HCT116 (cell line): ENCODE measurements at regions not wholly inside any gene's neighbourhood (a gene's known extent, or its start where the extent isn't known, plus 50 kb on each side); places are given as distances from the start of the nearest gene placed in this dataset.

ENCODE experiments used
- ATAC-seq: fragments of 200-7000 bp; cut with Tn5 transposase; 2 replicates; pipeline ENCODE4 v1.9.1; 2020; ENCODE audit warnings: mild to moderate bottlenecking, moderate library complexity
- BruUV-seq: library from RNA; stranded (reverse); fragments of 400-500 nt; replicated peaks from 2 replicates; lab custom pipeline; 2021; lab: Mats Ljungman, UMichigan
- CTCF ChIA-PET: fragments of 300-600 bp; sonication (Branson Sonifier 250); formaldehyde crosslinking; loops from one replicate; lab custom pipeline; 2021; ENCODE audit warnings: antibody characterized with exemption; lab: Charles Lee
- POLR2A ChIA-PET: fragments of 300-600, 350-600 bp; sonication (Branson Sonifier 250); formaldehyde crosslinking; loops from one replicate; lab custom pipeline; 2021; ENCODE audit warnings: antibody characterized with exemption; lab: Charles Lee
- RAD21 ChIA-PET, 2 experiments: fragments of 300-600 bp; sonication (Branson Sonifier 250); formaldehyde crosslinking; loops; one replicate each; lab custom pipeline; 2023; ENCODE audit warnings: low total read pairs in 2 of 2; ENCODE audit not compliant: uncharacterized antibody in 2 of 2, unreplicated experiment in 2 of 2, low non-redundant PET in 1 of 2; lab: Charles Lee
- DNase-seq: peaks from one replicate; pipeline ENCODE4 v3.0.0-alpha.2; 2010; ENCODE audit warnings: low read depth, low spot score
- H2AFZ ChIP-seq: fragments of 200-600 bp; shearing (Covaris generic), sonication (generic); 2 replicates; pipeline ENCODE4 v1.6.1; 2017; ENCODE audit warnings: low read depth, mixed run types, mixed read lengths, antibody characterized with exemption, low read length; ENCODE audit not compliant: poor library complexity, severe bottlenecking
- H3K27ac ChIP-seq: 2 replicates; pipeline ENCODE4 v1.5.1; 2012; ENCODE audit warnings: low read depth, low read length
- H3K27me3 ChIP-seq: fragments of 200-600 bp; sonication (generic); 2 replicates; pipeline ENCODE4 v1.6.1; 2016; ENCODE audit warnings: mixed run types, low read length, mixed read lengths; ENCODE audit not compliant: insufficient read depth
- H3K36me3 ChIP-seq, 2 experiments: fragments of 200-500 bp in 1 of 2; fragments of 200-600 bp in 1 of 2; sonication (Bioruptor generic) in 1 of 2; sonication (generic) in 1 of 2; 2 replicates each; pipeline versions ENCODE4 v1.5.1 to v1.6.1; 2014 to 2016; ENCODE audit warnings: low read length in 2 of 2, inconsistent platforms in 1 of 2, mixed read lengths in 1 of 2, mixed run types in 1 of 2; ENCODE audit not compliant: insufficient read depth in 2 of 2, control insufficient read depth in 1 of 2
- H3K4me1 ChIP-seq, 2 experiments: fragments of 200-600 bp in 1 of 2; sonication (generic) in 1 of 2; 2 replicates each; pipeline versions ENCODE4 v1.5.1 to v1.6.1; 2012 to 2017; ENCODE audit warnings: low read length in 2 of 2, inconsistent platforms in 1 of 2, mild to moderate bottlenecking in 1 of 2, mixed read lengths in 1 of 2, mixed run types in 1 of 2, moderate library complexity in 1 of 2; ENCODE audit not compliant: insufficient read depth in 2 of 2, control insufficient read depth in 1 of 2
- H3K4me2 ChIP-seq: fragments of 200-600 bp; sonication (generic); 2 replicates; pipeline ENCODE4 v1.6.1; 2017; ENCODE audit warnings: mixed run types, low read length, mixed read lengths
- H3K4me3 ChIP-seq, 2 experiments: fragments of 200-600 bp in 1 of 2; sonication (generic) in 1 of 2; replicated peaks in 1 of 2; 2 replicates each; pipeline ENCODE4 v1.5.1; 2011 to 2016; ENCODE audit warnings: low read length in 2 of 2, control low read depth in 1 of 2, low read depth in 1 of 2, mild to moderate bottlenecking in 1 of 2, mixed read lengths in 1 of 2, mixed run types in 1 of 2
- H3K79me2 ChIP-seq: fragments of 200-600 bp; sonication (generic); 2 replicates; pipeline ENCODE4 v1.6.1; 2017; ENCODE audit warnings: mild to moderate bottlenecking, mixed run types, low read length, moderate library complexity, mixed read lengths; ENCODE audit not compliant: insufficient read depth
- H3K9ac ChIP-seq: fragments of 200-600 bp; sonication (generic); 2 replicates; pipeline ENCODE4 v1.6.1; 2016; ENCODE audit warnings: low read length, mixed read lengths
- H3K9me2 ChIP-seq: fragments of 200-600 bp; sonication (generic), shearing (Covaris generic); 2 replicates; pipeline ENCODE4 v1.6.1; 2017; ENCODE audit warnings: mixed run types, mild to moderate bottlenecking, moderate library complexity; ENCODE audit not compliant: insufficient read depth
- H3K9me3 ChIP-seq, 2 experiments: fragments of 200-500 bp in 1 of 2; fragments of 200-600 bp in 1 of 2; sonication (Bioruptor generic) in 1 of 2; sonication (generic) in 1 of 2; 2 replicates each; pipeline ENCODE4 v1.6.1; 2014 to 2017; ENCODE audit warnings: low read length in 2 of 2, mixed read lengths in 2 of 2, inconsistent platforms in 1 of 2, low read depth in 1 of 2, mild to moderate bottlenecking in 1 of 2, mixed run types in 1 of 2, moderate library complexity in 1 of 2; ENCODE audit not compliant: control insufficient read depth in 1 of 2, insufficient read depth in 1 of 2
- H4K20me1 ChIP-seq: fragments of 200-600 bp; sonication (generic), shearing (Covaris generic); 2 replicates; pipeline ENCODE4 v1.6.1; 2017; ENCODE audit warnings: mixed run types, mild to moderate bottlenecking, moderate library complexity; ENCODE audit not compliant: insufficient read depth
- ATF3 ChIP-seq: IDR thresholded peaks from 2 replicates; pipeline ENCODE4 v1.6.1; 2012
- CEBPB ChIP-seq: IDR thresholded peaks from 2 replicates; pipeline ENCODE4 v1.6.1; 2012; ENCODE audit warnings: low read depth
- CTCF ChIP-seq, 3 experiments: fragments of 200-600 bp in 1 of 3; sonication (generic) in 1 of 3; IDR thresholded peaks in 2 of 3; conservative IDR thresholded peaks in 1 of 3; 2 replicates each; pipeline ENCODE4 v1.5.1; 2012 to 2017; ENCODE audit warnings: low read depth in 2 of 3, low read length in 2 of 3, antibody characterized with exemption in 1 of 3, borderline replicate concordance in 1 of 3, control low read depth in 1 of 3, mild to moderate bottlenecking in 1 of 3, mixed read lengths in 1 of 3, mixed run types in 1 of 3, moderate library complexity in 1 of 3; ENCODE audit not compliant: insufficient read depth in 1 of 3
- EGR1 ChIP-seq: IDR thresholded peaks from 2 replicates; pipeline ENCODE4 v1.6.1; 2012; ENCODE audit warnings: low read depth
- ELF1 ChIP-seq: IDR thresholded peaks from 2 replicates; pipeline ENCODE4 v1.6.1; 2012; ENCODE audit warnings: low read depth, borderline replicate concordance
- EZH2 ChIP-seq: fragments of 200-600 bp; sonication (generic); IDR thresholded peaks from 2 replicates; pipeline ENCODE4 v1.6.1; 2017; ENCODE audit warnings: antibody characterized with exemption, mixed run types
- POLR2A ChIP-seq: IDR thresholded peaks from 2 replicates; pipeline ENCODE4 v1.7.0; 2011; ENCODE audit warnings: borderline replicate concordance; ENCODE audit not compliant: insufficient read depth, insufficient read length; ENCODE audit errors: extremely low read depth
- POLR2AphosphoS5 ChIP-seq: IDR thresholded peaks from 2 replicates; pipeline ENCODE4 v1.6.1; 2011; ENCODE audit warnings: mild to moderate bottlenecking, low read depth, low read length, moderate library complexity
- REST ChIP-seq: IDR thresholded peaks from 2 replicates; pipeline ENCODE4 v1.6.1; 2012; ENCODE audit warnings: low read depth
- SP1 ChIP-seq: IDR thresholded peaks from 2 replicates; pipeline ENCODE4 v1.6.1; 2012; ENCODE audit warnings: low read depth
- TCF7L2 ChIP-seq: IDR thresholded peaks from 2 replicates; pipeline ENCODE4 v1.7.0; 2011; ENCODE audit warnings: borderline replicate concordance, inconsistent platforms; ENCODE audit not compliant: insufficient read depth, insufficient read length; ENCODE audit errors: extremely low read depth
- YY1 ChIP-seq: IDR thresholded peaks from 2 replicates; pipeline ENCODE4 v1.6.1; 2011; ENCODE audit warnings: low read length, low read depth, moderate library complexity, mild to moderate bottlenecking; ENCODE audit not compliant: insufficient replicate concordance; ENCODE audit errors: extremely low read depth
- ZFX ChIP-seq: fragments of 450-650 bp; IDR thresholded peaks from 2 replicates; pipeline ENCODE4 v1.6.1; 2017
- intact Hi-C: fragments of 100-400 bp; cut with micrococcal nuclease; formaldehyde crosslinking; loops from 2 replicates; pipeline ENCODE4 v1.10.0; 2022

GRCh38 chr4:54400802-54401201, 171.7 kb downstream of the PDGFRA start:
- Histone ChIP-seq H3K9ac (no peak overlapping the region), H3K27me3 (peaks cover 6% of the 10 kb centered on the region; the same call in 1 of the 2 replicates)
- RAD21 ChIA-PET = no interaction called here
- intact Hi-C loops = no loop called here
- BruUV-seq = no TSS peak
- ATAC-seq = no peak
- no peak for TF ChIP-seq ELF1
- TF ChIP-seq EGR1 = no peak
- TF ChIP-seq, all 23 proteins: peak for 0
- Histone ChIP-seq H3K4me3 (no peak overlapping the region), H3K9me3 (no peaks in the 10 kb centered on the region), H2AFZ (no peak overlapping the region), H3K9me2 (no peaks in the 10 kb centered on the region), H3K4me1 (no peaks in the 10 kb centered on the region), H4K20me1 (no peaks in the 10 kb centered on the region), H3K79me2 (no peaks in the 10 kb centered on the region), H3K27ac (no peak overlapping the region), H3K36me3 (no peaks in the 10 kb centered on the region), H3K4me2 (no peak overlapping the region)
- no peak for DNase-seq
- POLR2A ChIA-PET = no interaction called here
- CTCF ChIA-PET = no interaction called here

GRCh38 chr4:54402880-54403480, 173.9 kb downstream of the PDGFRA start:
- TF ChIP-seq POLR2A (no peak), EZH2 (no peak), ELF1 (no peak), SP1 (no peak), TCF7L2 (no peak), CTCF (IDR thresholded peaks at IDR 0.05 in 2 of 3, conservative IDR thresholded peaks at IDR 0.05 in 1 of 3; ENCODE audit: borderline replicate concordance in 1 of 3, insufficient read depth in 1 of 3, low read depth in 2 of 3, low read length in 2 of 3) (no peak), POLR2AphosphoS5 (no peak), ZFX (no peak), CEBPB (no peak), YY1 (no peak), ATF3 (no peak), REST (no peak)
- no peak overlapping the region for H3K27ac ChIP-seq
- intact Hi-C loops = no loop called here
- no peak for DNase-seq
- no peaks in the 10 kb centered on the region for H3K36me3 ChIP-seq
- BruUV-seq = no TSS peak
- H3K9ac ChIP-seq = no peak overlapping the region
- no peak overlapping the region for H3K4me2 ChIP-seq
- peaks cover 17% of the 10 kb centered on the region for H3K27me3 ChIP-seq
- no peaks in the 10 kb centered on the region for H4K20me1 ChIP-seq
- no peak overlapping the region for H2AFZ ChIP-seq
- ChIA-PET POLR2A (no interaction called here), RAD21 (no interaction called here), CTCF (interaction anchor here (0.9 kb wide), 1 partner anchor 37 kb away, joined by 4 read pairs; no protein-coding TSS in a partner anchor)
- ATAC-seq = no peak
- H3K4me1 ChIP-seq = no peaks in the 10 kb centered on the region
- no peaks in the 10 kb centered on the region for H3K79me2 ChIP-seq
- H3K9me2 ChIP-seq = no peaks in the 10 kb centered on the region
- H3K4me3 ChIP-seq = no peak overlapping the region
- H3K9me3 ChIP-seq = no peaks in the 10 kb centered on the region
